Neural crest cell (in vitro differentiated cells): ENCODE measurements at regions not wholly inside any gene's neighbourhood (a gene's known extent, or its start where the extent isn't known, plus 50 kb on each side); places are given as distances from the start of the nearest gene placed in this dataset.

Experiments
- DNase-seq: peaks from one replicate; pipeline ENCODE4 v3.0.0; 2021; ENCODE audit warnings: low read depth, mixed read lengths, low spot score
- H3K27ac Mint-ChIP-seq: one replicate; pipeline ENCODE4 v1.8.0; 2021; ENCODE audit warnings: mild to moderate bottlenecking, mixed read lengths; ENCODE audit not compliant: unreplicated experiment
- H3K27me3 Mint-ChIP-seq: 2 replicates; pipeline ENCODE4 v1.8.0; 2021; ENCODE audit warnings: low read depth, mild to moderate bottlenecking, mixed read lengths
- H3K36me3 Mint-ChIP-seq: 2 replicates; pipeline ENCODE4 v1.8.0; 2021; ENCODE audit warnings: low read depth, mild to moderate bottlenecking, mixed read lengths
- H3K4me1 Mint-ChIP-seq: 2 replicates; pipeline ENCODE4 v1.8.0; 2021; ENCODE audit warnings: mixed read lengths
- H3K4me3 Mint-ChIP-seq: one replicate; pipeline ENCODE4 v1.8.0; 2021; ENCODE audit warnings: mild to moderate bottlenecking, mixed read lengths
- H3K9me3 Mint-ChIP-seq: 2 replicates; pipeline ENCODE4 v1.8.0; 2021; ENCODE audit warnings: mixed read lengths
- CTCF ChIP-seq: fragments of 200-600 bp; sonication (generic); conservative IDR thresholded peaks from 2 replicates; pipeline ENCODE4 v1.5.0; 2021; ENCODE audit warnings: antibody characterized with exemption, mild to moderate bottlenecking

- Mint-ChIP-seq H3K4me1 (peaks cover 51% of the 10 kb centered on the region), H3K9me3 (no peaks in the 10 kb centered on the region), H3K36me3 (no peaks in the 10 kb centered on the region), H3K4me3 (no peak overlapping the region), H3K27ac (no peak overlapping the region), H3K27me3 (peaks cover 38% of the 10 kb centered on the region)
- no peak for DNase-seq
- TF ChIP-seq CTCF: no peak
These were observed 223.6 kb upstream of the POU3F1 start for GRCh38 chr1:38269923-38270848.

DNA sequence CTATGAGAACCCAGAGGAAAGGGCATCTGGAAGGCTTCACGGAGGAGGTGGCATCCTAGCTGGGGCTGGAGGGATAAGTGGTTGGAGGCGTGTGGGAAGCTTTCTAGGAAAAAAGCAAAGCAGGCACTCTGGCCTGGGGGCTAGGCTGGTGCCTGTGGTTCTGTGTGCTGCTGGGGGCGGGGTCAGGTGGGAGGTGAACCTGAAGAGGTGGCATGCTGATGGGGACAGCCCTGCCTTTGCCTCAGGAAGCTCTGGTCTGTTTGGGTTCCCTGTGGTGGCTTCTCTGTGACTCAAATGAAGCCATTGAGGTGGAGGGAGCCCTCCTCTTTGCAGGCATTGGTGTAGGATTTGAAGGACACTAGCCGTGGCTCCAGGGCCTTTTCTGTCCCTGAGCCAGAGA is 221.6 kb upstream of the POU3F1 start:
- Mint-ChIP-seq H3K4me3 (no peak overlapping the region), H3K27me3 (peaks cover 43% of the 10 kb centered on the region), H3K9me3 (no peaks in the 10 kb centered on the region), H3K36me3 (no peaks in the 10 kb centered on the region), H3K4me1 (peaks cover 32% of the 10 kb centered on the region), H3K27ac (no peak overlapping the region)
- no peak for DNase-seq
- TF ChIP-seq CTCF: no peak

DNA sequence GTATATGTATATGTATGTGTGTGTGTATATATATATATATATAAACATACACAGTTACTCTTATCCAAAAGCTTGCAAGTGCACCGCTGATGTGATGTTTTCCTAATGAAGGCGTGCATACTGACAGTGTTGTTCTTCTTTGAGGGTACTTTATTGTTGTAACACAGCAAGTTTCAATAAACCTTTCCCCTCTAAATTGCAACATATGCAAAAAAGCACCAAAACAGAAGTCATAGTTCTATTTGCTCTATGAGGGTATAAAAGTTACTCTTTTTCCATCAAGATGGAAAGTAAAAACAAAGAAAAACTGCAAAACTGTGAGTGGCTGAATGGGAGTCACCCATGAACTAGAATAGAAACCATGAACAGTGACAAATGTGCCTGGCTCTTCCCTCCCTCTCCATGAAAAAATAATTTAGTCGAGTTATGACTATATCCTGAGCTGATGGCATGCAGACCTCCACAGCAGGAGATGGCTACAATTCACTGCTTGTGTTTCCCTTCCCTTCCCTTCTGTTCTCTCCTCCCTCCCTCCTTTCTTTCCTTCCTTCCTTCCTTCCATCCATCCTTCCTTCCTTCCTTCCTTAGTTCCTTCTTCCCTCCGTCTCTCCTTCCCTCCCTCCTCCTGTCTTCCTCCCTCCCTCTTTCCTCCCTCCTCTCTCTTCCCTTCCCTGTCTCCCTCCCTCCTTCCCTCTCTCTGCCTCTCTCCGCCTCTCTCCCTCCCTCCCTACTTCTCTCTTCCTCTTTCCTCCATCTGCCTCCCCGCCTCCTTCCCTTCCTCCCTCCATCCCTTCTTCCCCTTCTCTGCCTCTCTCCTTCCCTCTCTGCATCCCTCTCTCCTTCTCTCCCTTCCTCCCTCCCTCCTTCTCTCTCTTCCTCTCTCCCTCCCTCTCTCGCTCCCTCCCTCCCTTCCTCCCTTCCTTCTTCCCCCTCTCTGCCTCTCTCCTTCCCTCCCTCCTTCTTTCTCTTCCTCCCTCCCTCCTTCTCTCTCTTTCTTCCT is 220.7 kb upstream of the POU3F1 start:
- no peaks in the 10 kb centered on the region for H3K36me3 Mint-ChIP-seq
- no peak overlapping the region for H3K27ac Mint-ChIP-seq
- DNase-seq: no peak
- H3K4me3 Mint-ChIP-seq: no peak overlapping the region
- peaks cover 43% of the 10 kb centered on the region for H3K27me3 Mint-ChIP-seq
- TF ChIP-seq CTCF: no peak
- H3K9me3 Mint-ChIP-seq: no peaks in the 10 kb centered on the region
- peaks cover 23% of the 10 kb centered on the region for H3K4me1 Mint-ChIP-seq

DNA sequence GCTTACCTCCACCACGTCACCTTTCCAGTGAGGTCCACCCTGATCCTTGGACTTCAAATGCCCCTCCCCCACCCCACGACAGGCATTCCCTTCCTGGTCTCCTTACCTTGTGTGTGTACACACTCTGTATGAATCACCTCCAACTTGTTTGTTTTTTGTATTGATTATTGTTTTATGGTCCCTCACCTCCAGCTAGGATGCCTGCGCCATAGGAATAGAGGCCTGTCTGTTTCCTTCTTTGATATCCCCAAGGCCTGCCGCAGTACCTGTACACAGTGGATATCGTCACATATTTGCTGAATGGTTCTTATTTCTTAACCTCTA is 219.6 kb upstream of the POU3F1 start:
- H3K4me3 Mint-ChIP-seq: no peak overlapping the region
- TF ChIP-seq CTCF: no peak
- peaks cover 13% of the 10 kb centered on the region for H3K4me1 Mint-ChIP-seq
- no peaks in the 10 kb centered on the region for H3K36me3 Mint-ChIP-seq
- no peak overlapping the region for H3K27ac Mint-ChIP-seq
- H3K27me3 Mint-ChIP-seq: peaks cover 48% of the 10 kb centered on the region
- no peak for DNase-seq
- no peaks in the 10 kb centered on the region for H3K9me3 Mint-ChIP-seq

GRCh38 chr1:38265293-38266196 is 219.0 kb upstream of the POU3F1 start:
- H3K27me3 Mint-ChIP-seq: peaks cover 50% of the 10 kb centered on the region
- peaks cover 7% of the 10 kb centered on the region for H3K4me1 Mint-ChIP-seq

More at GRCh38 chr1:38265293-38266196, 219.0 kb upstream of the POU3F1 start:
- Mint-ChIP-seq H3K36me3 (no peaks in the 10 kb centered on the region), H3K27ac (no peak overlapping the region), H3K4me3 (no peak overlapping the region), H3K9me3 (no peaks in the 10 kb centered on the region)
- DNase-seq: no peak
- TF ChIP-seq CTCF: no peak
